Epithelial cell of esophagus (primary cell): ENCODE measurements at regions not wholly inside any gene's neighbourhood (a gene's known extent, or its start where the extent isn't known, plus 50 kb on each side); places are given as distances from the start of the nearest gene placed in this dataset.
A peak's percentile ranks its signal among the peaks of the same experiment; 100 is the strongest.

Experiments
- DNase-seq: peaks from one replicate; pipeline ENCODE4 v3.0.0; 2010; ENCODE audit warnings: low read depth
- H3K4me3 ChIP-seq: 2 replicates; pipeline ENCODE4 v1.5.1; 2011; ENCODE audit warnings: mild to moderate bottlenecking, low read length, control low read depth
- TF ChIP-seq, protein P1 (sequence below): IDR thresholded peaks from 2 replicates; pipeline ENCODE4 v1.5.1; 2011; ENCODE audit warnings: low read depth, mild to moderate bottlenecking, low read length, control low read depth, inconsistent platforms; ENCODE audit not compliant: insufficient read depth; ENCODE audit errors: missing control alignments

DNA sequence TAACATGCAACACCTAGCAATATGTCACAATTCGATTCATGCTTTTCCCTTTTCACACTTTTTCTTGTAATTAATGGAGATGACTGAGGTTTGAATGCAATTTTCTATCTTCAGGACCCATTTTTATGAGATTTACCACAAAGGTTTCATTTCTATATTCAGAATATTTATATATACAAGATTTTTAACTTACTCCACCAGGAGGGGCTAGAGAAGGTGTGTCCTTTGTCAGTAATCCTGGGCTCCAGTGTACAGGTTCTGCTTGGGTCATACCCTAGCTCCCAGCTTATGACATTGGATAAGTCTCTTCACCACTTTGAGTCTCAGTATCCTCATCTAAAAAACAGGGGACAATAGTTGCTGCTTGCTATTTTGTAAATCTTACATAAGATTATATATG, 95.7 kb upstream of the SLC24A5 start:
- TF ChIP-seq, protein P1, sequence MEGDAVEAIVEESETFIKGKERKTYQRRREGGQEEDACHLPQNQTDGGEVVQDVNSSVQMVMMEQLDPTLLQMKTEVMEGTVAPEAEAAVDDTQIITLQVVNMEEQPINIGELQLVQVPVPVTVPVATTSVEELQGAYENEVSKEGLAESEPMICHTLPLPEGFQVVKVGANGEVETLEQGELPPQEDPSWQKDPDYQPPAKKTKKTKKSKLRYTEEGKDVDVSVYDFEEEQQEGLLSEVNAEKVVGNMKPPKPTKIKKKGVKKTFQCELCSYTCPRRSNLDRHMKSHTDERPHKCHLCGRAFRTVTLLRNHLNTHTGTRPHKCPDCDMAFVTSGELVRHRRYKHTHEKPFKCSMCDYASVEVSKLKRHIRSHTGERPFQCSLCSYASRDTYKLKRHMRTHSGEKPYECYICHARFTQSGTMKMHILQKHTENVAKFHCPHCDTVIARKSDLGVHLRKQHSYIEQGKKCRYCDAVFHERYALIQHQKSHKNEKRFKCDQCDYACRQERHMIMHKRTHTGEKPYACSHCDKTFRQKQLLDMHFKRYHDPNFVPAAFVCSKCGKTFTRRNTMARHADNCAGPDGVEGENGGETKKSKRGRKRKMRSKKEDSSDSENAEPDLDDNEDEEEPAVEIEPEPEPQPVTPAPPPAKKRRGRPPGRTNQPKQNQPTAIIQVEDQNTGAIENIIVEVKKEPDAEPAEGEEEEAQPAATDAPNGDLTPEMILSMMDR: no peak
- DNase-seq: no peak
- no peak overlapping the region for H3K4me3 ChIP-seq

DNA sequence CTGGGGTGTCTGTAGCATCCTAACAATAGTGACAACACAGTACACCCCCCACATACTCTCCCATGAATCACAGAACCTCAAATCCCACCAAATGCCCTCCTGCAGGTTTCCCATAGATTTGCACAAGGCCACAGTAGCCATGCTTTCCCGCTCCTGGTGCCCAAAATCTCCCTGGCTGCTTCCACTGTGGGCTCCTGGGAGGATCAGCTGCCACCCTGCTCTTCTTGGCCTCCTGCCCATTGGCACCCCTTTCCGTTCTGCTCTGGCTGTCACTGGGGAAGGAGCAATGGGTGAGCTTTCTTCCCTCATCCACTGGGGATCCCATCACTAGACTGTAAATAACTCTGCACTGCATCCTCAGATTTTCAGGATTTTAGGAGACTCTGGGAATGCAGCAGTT, 92.1 kb upstream of the SLC24A5 start:
- no peak for DNase-seq
- TF ChIP-seq, protein P1: no peak
- H3K4me3 ChIP-seq: no peak overlapping the region

GRCh38 chr15:48029642-48030041, 91.1 kb upstream of the SLC24A5 start:
- TF ChIP-seq, protein P1: no peak
- no peak for DNase-seq
- no peak overlapping the region for H3K4me3 ChIP-seq

GRCh38 chr15:48031466-48031865, 89.3 kb upstream of the SLC24A5 start:
- no peak overlapping the region for H3K4me3 ChIP-seq
- TF ChIP-seq, protein P1: no peak
- DNase-seq: no peak

GRCh38 chr15:48031973-48032372, 88.8 kb upstream of the SLC24A5 start:
- TF ChIP-seq, protein P1: no peak
- no peak overlapping the region for H3K4me3 ChIP-seq

GRCh38 chr15:48032911-48033310, 87.9 kb upstream of the SLC24A5 start:
- TF ChIP-seq, protein P1: no peak
- no peak overlapping the region for H3K4me3 ChIP-seq
- peak; percentile 80 for DNase-seq

More at GRCh38 chr15:48031973-48032372, 88.8 kb upstream of the SLC24A5 start:
- DNase-seq: peak; percentile 34

- TF ChIP-seq, protein P1: no peak
- H3K4me3 ChIP-seq: no peak overlapping the region
- no peak for DNase-seq
Measured at GRCh38 chr15:48038221-48038620, 82.6 kb upstream of the SLC24A5 start.
